ENCODE measurements at regions not wholly inside any gene's neighbourhood (a gene's known extent, or its start where the extent isn't known, plus 50 kb on each side); places are given as distances from the start of the nearest gene placed in this dataset.

DNA sequence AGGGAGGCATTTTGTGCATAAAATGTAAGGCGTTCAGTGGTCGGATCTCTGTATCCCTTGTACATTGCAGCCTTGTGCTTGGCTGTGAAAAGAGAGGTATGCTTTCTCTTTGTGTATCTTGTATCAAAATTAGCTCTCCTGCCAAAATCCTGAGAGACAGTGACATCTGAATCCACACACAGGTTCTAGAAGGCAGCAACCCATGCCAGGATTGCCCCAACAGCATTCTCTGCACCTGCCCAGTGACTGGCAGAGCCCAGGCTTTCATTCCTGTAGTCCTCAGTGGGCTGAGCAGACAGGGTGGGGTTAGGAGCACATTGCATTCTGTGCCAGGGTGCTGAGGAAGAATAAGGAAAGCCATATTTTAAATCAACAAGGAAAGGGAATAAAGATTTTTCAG lies 740.3 kb upstream of the RAB6C start:
- DNase-seq, result no peak

DNA sequence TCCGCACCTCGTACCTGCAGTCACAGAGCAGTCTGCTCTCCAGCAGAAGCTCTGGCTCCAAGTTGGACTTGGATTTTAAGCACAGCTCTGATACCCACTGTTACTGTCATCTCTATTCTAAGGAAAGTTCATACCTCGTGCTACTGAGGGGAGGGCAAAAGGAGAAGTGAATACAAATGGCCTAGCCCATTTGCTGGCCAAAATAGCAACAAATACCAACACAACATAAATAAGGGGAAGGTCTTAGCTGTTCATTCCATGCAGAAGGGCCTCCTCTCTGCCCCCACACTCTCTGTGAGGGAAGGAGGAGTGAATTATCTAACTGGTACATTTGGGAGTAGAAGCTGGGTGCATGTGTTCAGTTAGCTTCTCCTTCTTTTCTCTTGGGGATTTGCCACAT lies 739.4 kb upstream of the RAB6C start:
- DNase-seq, result no peak

DNA sequence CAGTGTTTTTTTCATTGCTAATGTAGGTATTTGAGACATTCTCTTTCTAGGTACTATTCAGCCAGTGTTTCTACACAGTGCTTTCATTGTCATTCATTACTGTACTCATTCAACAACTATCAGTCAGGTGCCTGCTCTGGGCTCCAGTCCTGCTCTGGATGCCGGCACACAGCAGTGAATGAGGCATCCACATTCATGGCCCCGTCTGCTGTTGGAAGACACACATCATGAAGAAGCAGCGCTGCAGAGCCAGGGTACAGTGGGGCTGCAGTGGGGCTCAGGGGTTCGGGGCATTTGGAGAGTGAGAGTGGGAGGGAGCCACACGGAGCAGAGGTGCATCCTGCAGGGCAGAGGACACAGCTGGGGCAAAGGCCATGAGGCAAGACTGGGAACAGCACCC lies 737.2 kb upstream of the RAB6C start:
- no peak for DNase-seq

DNA sequence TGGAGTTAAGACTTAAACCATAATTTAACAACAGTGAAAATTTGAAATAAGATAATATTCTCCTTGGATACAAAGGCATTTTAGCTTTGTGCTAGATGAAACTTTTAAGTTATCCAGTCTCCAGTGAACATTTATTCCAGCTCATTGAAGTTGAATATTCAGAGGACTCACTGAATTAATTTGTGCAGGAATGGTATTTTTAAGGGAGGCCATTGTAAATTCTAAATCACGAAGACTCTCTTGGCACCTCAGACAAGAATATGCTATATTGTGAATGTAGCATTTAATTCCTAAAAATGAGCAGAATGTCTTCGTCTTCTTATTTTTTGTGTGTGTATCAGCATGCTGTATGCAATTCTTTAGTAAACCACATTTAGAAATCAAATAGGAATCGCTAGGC lies 731.7 kb upstream of the RAB6C start:
- DNase-seq, result no peak

DNA sequence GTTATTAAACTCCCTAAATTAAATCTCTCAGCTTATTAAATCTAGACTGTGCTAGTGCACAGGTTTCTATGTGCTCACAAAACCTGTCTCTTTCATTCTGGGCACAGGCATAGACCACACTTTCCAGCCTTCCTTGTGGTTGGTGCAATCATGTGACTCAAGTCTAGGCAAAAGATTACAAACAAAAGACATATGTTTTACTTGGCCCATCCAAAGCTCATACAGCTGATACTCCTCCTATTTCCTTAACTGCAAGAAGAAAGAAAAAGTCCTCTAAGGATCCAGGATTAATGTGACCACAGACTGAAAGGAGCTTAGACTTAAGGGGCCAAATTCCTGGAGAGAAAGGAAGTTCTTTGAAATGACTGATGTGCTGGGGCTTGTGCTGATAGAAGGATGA lies 731.3 kb upstream of the RAB6C start:
- DNase-seq, result no peak

DNA sequence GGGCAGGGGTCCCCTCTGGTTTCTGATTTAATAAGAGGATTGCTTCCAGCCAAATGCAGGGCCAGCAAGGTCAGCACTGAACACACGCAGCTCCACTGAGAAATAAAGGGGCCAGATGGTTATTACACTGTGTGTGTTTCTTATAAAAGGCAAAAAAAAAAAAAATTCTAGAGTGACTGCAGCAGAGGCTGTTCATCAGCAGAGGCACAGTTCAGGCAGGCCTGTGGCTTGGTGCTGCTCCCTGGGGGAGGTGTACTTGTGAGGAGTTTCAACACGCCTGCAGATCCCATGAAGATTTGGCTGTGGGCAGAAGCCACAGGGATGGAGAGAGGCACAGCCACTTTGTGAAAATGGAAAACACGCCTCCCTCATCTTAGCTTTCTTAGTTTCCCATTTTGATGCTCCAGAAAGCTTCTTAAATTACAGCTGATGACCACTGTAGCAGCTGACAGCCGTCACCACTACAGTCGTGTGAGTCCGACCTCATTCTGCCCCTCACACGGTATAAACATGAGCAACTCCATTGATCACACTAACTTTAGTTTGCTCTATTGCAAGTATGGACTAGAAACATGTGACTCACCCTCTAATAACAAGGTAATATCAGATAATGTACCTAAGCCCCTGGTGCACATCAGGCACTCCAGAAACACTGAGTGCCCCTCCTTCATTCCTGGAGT lies 726.5 kb upstream of the RAB6C start:
- DNase-seq, result no peak

DNA sequence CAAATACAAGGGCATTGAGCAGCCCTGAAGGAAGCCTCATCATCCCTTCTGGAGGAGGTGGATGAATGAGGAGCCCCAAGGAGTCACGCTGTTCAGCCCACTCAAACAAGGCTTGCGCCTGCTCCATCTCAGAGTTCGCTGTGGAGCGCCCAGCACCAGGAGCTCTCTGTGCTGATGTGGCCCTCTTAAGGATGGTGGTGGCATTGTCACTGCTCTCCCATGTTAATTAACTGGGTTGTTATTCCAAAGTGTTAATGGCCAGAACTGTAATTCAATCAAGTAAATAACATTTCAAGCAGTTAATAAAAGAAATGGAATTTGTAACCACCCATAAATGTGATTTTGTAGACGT lies 726.0 kb upstream of the RAB6C start:
- no peak for DNase-seq

DNA sequence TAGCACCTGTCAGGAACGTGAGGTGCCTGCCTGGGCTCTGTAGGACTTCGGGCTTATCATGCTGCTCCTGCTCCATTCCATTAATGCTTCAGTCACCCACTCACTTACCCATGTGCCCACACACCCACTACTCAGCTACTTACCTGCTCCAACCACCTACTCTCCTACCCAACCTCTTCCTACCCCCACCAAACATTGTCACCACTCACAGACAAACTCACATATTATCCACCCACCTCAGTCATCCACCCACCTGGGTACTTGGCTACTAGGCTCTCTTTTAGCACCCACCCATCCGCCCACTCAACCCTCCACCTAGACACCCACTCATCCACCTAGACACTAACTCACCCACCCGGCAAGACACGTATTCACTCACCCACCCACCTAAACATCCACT lies 724.7 kb upstream of the RAB6C start:
- no peak for DNase-seq

DNA sequence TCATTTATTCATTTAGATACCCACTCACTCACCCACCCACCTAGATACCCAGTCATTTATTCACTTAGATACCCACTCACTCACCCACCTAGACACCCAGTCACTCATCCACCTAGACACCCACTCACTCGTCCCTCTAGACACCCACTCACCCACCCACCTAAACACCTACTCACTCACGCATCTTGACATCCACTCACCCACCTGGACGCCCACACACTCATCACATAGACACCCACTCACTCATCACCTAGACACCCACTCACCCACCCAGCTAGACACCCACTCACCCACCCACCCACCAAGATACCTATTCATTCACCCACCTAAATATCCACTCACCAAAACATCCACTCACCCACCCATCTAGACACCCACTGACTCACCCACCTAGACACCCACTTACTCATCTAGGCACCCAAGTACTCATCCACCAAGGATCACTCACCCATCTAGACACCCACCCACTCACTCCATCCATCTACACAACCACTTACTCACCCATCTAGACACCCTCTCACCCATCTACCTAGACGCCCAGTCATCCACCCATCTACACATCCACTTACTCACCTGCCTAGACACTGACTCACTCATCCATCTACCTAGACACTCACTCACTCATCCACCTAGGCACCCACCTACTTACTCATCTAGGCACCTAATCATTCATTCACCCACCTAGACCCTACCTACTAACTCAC lies 723.7 kb upstream of the RAB6C start:
- no peak for DNase-seq

DNA sequence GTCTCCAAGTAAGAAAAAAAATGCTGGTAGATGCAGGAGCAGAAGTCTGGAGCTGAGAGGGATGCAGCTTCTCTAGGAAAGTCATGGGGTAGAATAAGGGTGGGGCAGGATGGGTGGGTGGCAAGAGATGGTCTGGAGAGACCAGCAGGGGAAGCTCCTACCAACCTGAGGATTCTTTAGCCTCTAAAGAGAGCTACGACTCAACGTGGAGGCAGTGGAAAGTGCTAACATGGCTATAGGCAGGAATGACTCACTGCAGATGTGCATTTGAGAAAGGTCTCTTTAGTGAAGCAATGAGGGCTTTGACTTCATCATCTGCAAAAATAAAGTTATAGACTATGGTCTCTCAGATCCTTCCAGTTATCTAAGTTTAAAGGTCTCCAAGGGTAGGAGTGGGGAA lies 722.8 kb upstream of the RAB6C start:
- DNase-seq, result no peak

DNA sequence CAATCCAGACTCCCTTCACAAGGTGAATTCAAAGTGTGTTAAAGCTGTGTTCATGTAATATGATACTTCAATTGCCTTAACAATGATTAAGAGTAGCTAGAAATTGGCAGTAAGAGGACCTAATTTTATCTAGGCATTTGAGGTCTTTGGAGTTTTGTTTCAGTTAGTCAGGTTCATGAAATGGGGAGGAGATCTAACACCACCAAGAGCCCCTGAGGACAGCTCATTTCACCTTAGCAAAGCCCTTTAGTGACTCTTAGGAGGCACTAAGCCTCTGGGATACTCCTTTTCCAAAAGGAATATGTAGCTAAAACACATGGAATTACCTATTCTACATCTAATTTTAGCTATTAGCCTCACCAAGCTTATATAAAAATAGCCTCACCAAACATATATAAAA lies 716.5 kb upstream of the RAB6C start:
- no peak for DNase-seq

DNA sequence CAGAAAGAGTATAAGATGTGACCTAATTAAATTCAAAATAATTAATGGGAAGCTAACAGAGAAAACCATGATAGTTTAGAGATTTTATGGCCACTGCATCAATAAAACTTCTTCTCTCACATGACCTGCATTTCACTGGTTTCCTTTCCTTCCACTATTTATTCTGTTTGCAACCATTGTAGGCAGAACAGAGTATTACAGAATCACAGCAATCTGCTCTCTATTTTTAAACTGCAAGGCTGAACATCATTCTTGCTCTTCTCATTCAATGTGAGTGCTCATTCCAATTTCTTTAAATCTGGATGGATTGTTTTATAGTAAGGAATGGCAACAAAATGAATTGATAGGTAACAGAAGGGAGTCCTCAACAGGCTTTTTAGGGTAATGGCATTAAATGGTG lies 715.5 kb upstream of the RAB6C start:
- no peak for DNase-seq

DNA sequence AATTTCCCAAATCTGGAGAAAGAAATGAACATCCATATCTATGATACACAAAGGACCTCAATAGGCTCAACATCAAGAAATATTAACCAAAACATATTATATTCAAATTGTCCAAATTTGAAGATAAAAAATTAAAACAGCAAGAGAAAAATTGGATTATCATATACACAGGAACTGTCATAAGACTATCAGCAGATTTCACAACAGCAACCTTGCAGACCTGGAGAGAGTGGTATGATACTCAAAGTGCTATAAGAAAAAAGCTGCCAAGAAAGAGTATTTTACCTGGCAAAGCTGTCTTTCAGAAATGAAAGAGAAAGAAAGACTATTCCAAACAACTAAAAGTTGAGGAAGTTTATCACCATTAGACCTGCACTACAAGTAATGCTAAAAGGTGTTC lies 711.9 kb upstream of the RAB6C start:
- DNase-seq, result no peak

DNA sequence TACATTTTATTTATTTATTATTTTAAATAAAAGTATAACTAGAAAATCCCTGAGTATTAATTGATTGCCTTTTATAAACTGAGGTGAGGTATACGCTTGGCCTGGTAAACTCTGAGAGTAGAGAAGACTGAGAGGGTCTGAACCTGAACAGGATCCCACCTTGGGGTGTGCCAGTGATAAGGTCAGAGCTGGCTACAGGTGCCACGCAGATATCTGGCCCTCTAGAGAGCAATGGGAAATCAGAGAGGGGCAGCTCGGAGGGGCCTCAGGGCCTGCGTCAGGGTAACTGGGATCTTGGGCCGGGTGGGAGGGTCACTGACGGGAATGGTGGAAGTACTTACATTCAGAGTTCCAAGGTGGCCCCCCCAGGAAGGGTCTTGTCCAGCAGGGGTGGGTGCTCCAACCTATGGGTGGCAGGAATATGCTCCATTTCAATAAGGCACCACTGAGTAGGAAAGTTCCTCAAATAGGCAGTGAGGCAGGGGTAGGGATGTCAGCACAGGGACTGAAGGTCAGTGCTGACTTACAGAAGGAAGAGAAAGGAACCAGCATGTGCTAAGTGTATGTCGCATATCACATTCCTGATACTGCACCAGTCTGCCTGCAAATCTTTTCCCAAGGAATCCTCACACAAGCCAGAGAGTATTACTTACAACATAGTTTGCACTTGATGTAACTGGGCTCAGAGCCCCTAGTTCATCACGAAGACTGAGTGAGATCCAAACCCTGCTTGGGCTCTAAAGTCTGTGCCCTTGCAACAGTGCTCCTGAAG lies 706.0 kb upstream of the RAB6C start:
- no peak for DNase-seq

DNA sequence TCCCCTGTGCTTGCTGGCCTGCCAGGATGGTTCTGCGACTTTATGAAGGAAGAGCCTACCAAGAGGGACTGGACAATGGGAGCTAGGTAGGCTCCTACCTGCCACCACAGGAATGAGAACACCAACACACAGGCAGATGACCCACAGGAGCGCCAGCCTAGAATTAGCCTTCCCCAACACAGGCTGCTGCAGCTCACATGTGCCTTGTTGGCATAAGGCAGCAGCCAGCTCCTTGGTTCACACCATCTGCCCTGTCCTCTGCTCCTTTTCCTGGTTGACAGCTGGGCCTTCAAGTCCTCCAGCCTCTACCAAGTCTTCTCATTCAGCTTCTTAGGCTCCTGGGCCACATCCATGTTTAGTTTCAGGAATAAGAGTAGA lies 705.4 kb upstream of the RAB6C start:
- no peak for DNase-seq

DNA sequence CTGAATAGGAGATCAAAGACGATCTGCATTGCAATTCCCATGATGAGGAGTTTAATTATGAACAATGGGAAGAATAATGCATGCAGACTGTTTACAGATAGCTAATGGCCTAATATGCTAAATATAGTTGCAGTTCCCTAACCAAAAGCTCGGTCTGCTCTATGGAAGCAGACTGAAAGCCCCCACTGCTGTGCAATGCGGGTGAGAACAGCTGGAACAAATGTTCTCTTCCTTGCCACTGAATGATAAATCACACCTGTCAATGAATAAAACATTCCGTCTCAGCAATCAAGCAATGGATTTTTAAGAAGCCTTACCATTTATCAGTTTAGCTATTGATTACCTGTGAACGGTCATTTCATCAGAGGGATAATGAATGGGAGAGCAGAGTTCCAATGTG lies 704.5 kb upstream of the RAB6C start:
- DNase-seq, result no peak

DNA sequence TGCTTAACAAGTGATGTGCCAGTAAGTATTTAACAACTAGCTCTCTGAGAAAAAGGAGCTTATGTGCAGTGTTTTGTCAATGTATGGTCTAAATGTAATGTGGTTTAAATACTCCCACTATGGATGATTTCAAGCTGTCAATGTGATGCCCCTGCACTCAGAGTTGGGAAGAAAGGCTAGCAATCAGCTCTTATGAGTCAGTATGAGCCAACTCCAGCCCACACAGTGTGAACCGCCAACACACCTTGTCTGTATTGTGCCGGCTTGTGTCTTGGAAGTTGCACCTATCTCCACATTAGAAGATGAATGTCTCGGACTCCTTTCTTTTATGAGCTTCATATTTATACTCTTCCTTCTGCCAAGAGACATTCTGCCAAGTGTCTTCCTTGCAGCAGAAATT lies 703.8 kb upstream of the RAB6C start:
- no peak for DNase-seq

DNA sequence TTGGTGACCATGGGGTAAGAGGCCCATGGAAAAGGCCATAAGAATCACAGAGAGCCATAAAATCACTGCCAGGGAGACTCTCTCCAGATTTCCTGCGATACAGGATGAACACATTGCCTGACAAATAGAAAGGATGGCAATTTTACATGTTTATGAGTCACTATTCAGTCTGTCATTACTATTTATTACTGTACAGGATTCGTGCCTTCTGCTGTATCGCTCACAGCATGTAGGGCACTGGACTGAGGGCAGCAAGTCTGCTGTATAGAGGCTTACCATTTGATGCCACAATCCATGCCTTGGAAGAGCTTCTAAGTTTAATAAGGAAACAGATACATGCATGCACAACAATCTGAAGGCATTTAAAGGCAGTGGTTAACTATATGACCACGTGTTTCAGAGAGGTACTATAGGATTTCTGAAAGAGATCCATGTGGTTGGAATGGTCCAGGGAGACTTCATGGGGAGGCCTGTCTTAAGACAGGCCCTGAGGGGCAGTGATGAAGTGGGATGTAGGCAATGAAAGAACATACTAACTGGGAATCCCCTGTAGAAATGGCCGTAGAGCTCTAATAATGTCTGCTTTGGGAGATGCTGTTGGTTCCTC lies 702.4 kb upstream of the RAB6C start:
- DNase-seq, result no peak

DNA sequence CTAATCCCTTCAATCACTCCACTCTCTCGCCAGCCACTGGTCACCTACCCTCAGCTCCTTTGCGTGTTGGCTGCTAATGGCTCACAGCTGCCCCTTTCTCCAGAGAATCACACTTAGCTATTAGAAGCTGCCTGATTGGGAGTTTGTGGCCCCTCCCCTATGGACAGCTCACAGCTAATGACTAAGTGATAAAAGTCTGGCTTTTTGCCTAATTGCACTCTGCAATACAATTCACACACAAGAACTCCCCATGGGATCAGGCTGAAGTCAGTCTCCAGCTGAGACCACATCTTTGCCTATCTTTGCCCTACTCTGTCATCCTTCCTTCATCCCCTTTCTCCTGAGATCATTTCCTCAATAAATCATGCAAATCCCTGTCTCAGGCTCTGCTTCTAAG lies 701.9 kb upstream of the RAB6C start:
- DNase-seq, result no peak

DNA sequence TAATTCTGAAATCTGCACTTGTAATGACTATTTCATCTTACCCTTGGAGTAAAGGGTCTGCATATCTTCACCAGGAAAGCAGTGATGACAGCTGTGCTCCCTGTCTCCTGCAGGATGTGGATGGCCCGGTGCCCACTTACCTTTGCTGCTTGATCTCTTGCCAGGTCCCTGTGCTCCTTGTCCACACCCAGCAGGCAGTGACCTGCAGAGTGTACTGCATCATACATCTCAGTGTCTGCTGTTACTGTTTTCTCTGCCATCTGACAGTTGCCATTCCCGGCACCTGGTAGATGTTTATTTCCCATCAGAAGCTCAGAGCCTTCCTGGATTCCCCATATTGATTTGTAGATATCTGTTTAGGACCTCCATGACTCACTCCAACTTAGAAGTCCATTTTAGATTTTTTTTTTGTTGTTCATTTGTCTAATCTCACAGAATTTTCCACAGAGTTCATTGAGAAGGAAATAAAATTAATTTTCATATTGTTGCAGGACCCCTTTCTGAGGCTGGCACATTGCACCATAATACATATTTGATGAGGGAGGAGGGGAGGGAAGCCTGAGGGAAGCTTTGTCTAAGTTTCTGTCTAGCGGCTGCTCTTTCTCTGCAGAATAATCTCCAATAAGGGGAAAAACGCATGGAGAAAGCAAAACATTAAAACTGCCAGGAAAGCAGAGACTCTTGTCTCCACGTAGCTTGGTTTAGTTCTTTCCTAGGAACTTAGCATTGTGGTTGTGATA lies 697.5 kb upstream of the RAB6C start:
- no peak for DNase-seq

DNA sequence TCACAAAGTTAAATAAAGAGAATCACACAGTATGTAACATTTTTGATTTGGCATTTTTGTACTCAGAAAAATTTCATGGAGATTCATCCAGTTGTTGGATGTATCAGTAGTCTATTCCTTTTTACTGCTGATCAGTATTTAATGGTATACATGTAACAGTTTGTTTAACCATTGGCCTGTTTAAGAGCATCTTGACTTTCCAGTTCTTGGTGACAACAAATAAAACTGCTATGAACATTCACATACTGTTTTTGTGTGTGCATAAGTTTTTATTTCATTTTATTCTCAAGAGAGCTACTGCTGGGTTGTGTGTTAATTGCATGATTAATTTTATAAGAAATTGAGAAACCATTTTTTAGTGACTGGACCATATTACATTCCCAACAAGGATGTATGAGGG lies 694.5 kb upstream of the RAB6C start:
- no peak for DNase-seq

DNA sequence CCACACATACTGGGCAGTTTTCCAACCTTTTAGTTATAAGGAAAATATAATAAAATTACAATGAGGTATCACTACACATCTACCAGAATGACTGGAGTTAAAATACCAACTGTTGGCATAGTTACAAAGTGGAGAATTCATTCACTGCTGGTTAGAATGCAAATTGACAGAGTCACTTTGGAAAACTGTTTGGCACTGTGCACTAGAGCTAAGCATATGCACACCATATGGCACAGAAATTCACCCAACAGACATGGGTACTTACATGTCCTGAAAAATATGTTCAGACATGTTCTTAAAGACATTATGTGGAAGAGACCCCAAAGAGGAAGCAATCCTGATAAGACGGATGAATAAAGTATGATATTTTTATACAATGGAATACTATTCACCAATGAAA lies 686.1 kb upstream of the RAB6C start:
- DNase-seq, result no peak

DNA sequence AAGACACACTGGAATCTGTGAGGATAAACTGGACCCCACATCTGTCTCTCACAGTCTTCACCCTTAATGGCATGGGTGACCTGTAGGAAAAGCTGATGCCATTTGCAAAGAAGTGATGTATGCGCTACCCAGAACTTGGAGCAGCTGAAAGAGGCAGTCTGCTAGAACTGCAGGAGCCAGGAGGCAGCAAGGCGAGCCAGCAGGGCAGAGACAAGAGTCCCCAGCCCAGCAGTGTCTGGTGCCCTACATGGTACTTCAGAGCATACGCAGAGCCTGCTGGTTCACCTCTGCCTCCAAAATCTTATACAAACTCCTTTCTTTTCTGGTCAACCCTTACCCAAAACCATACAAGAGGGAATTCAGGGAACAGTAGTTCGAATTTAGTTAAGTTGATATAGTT lies 683.1 kb upstream of the RAB6C start:
- DNase-seq, result no peak
